Fibroblast of skin of abdomen (primary cell): ENCODE measurements at regions not wholly inside any gene's neighbourhood (a gene's known extent, or its start where the extent isn't known, plus 50 kb on each side); places are given as distances from the start of the nearest gene placed in this dataset.
A peak's percentile ranks its signal among the peaks of the same experiment; 100 is the strongest.
"Not testable (repeated sequence)": the region's sequence is repeated elsewhere in the genome, so short reads cannot be mapped to it uniquely, and the experiment has no call there.

ENCODE experiments used
- DNase-seq: peaks from one replicate; pipeline ENCODE4 v3.0.0-alpha.2; 2013

- DNase-seq, result no peak
Observed at GRCh38 chr18:11511434-11512095, 97.8 kb upstream of the SLC35G4 start.

GRCh38 chr18:11506856-11507255 is 102.5 kb upstream of the SLC35G4 start:
- DNase-seq, result no peak

- no peak for DNase-seq
Observed at GRCh38 chr18:11505993-11506392, 103.4 kb upstream of the SLC35G4 start.

GRCh38 chr18:11504962-11505361 is 104.4 kb upstream of the SLC35G4 start:
- DNase-seq, result no peak

- DNase-seq, result peak; percentile 54
Observed at GRCh38 chr18:11502368-11502767, 107.0 kb upstream of the SLC35G4 start.

GRCh38 chr18:11501352-11501751 is 108.0 kb upstream of the SLC35G4 start:
- DNase-seq, result no peak

- DNase-seq, result peak; percentile 97
Observed at GRCh38 chr18:11500153-11501122, 109.0 kb upstream of the SLC35G4 start.

GRCh38 chr18:11498821-11499220 is 110.6 kb upstream of the SLC35G4 start:
- peak; percentile 46 for DNase-seq

- peak; percentile 67 for DNase-seq
Observed at GRCh38 chr18:11497585-11497984, 111.8 kb upstream of the SLC35G4 start.

GRCh38 chr18:11496526-11497172 is 112.7 kb upstream of the SLC35G4 start:
- peak; percentile 25 for DNase-seq

GRCh38 chr18:11495441-11495840 is 114.0 kb upstream of the SLC35G4 start:
- DNase-seq, result no peak

- peak; percentile 62 for DNase-seq
Observed at GRCh38 chr18:11494107-11494506, 115.3 kb upstream of the SLC35G4 start.

- DNase-seq, result no peak
Observed at GRCh38 chr18:11489266-11489899, 120.0 kb upstream of the SLC35G4 start.

- DNase-seq, result peak; percentile 84
Observed at GRCh38 chr18:11488175-11488574, 121.2 kb upstream of the SLC35G4 start.

- no peak for DNase-seq
Observed at GRCh38 chr18:11487390-11487789, 122.0 kb upstream of the SLC35G4 start.

- DNase-seq, result no peak
Observed at GRCh38 chr18:11482271-11482670, 127.1 kb upstream of the SLC35G4 start.

GRCh38 chr18:11480692-11481091 is 128.7 kb upstream of the SLC35G4 start:
- DNase-seq, result no peak

- DNase-seq, result not testable (repeated sequence)
Observed at GRCh38 chr18:11479031-11479430, 130.4 kb upstream of the SLC35G4 start.

- no peak for DNase-seq
Observed at GRCh38 chr18:11470941-11471340, 138.5 kb upstream of the SLC35G4 start.

GRCh38 chr18:11468617-11469016 is 140.8 kb upstream of the SLC35G4 start:
- no peak for DNase-seq

- DNase-seq, result no peak
Observed at GRCh38 chr18:11468120-11468519, 141.3 kb upstream of the SLC35G4 start.

- no peak for DNase-seq
Observed at GRCh38 chr18:11467611-11468010, 141.8 kb upstream of the SLC35G4 start.

GRCh38 chr18:11464129-11464528 is 145.3 kb upstream of the SLC35G4 start:
- no peak for DNase-seq
